HG03520 (cell line): ENCODE measurements at regions not wholly inside any gene's neighbourhood (a gene's known extent, or its start where the extent isn't known, plus 50 kb on each side); places are given as distances from the start of the nearest gene placed in this dataset.

ENCODE experiments used
- ATAC-seq: cut with Tn5 transposase; IDR thresholded peaks from one replicate; pipeline ENCODE4 v1.9.1; 2021; ENCODE audit warnings: mild to moderate bottlenecking, moderate library complexity; ENCODE audit not compliant: unreplicated experiment

GRCh38 chr10:125283836-125284614 lies 123.7 kb upstream of the CTBP2 start:
- no peak for ATAC-seq

GRCh38 chr10:125283191-125283835 lies 123.0 kb upstream of the CTBP2 start:
- no peak for ATAC-seq

GRCh38 chr10:125281091-125281490 lies 120.7 kb upstream of the CTBP2 start:
- ATAC-seq, result no peak

GRCh38 chr10:125276133-125276532 lies 115.8 kb upstream of the CTBP2 start:
- ATAC-seq, result no peak

- no peak for ATAC-seq
These were observed 114.6 kb upstream of the CTBP2 start for GRCh38 chr10:125274961-125275360.

- ATAC-seq, result no peak
These were observed 112.7 kb upstream of the CTBP2 start for GRCh38 chr10:125273023-125273422.

- ATAC-seq, result no peak
These were observed 109.4 kb upstream of the CTBP2 start for GRCh38 chr10:125269716-125270115.

- no peak for ATAC-seq
These were observed 106.6 kb upstream of the CTBP2 start for GRCh38 chr10:125266966-125267365.

GRCh38 chr10:125266541-125266940 lies 106.2 kb upstream of the CTBP2 start:
- ATAC-seq, result no peak

GRCh38 chr10:125265579-125265955 lies 105.2 kb upstream of the CTBP2 start:
- ATAC-seq, result no peak

GRCh38 chr10:125264757-125265578 lies 104.6 kb upstream of the CTBP2 start:
- ATAC-seq, result no peak

GRCh38 chr10:125264091-125264490 lies 103.7 kb upstream of the CTBP2 start:
- no peak for ATAC-seq

GRCh38 chr10:125263551-125263950 lies 103.2 kb upstream of the CTBP2 start:
- ATAC-seq, result no peak

- no peak for ATAC-seq
These were observed 102.6 kb upstream of the CTBP2 start for GRCh38 chr10:125262920-125263319.

- no peak for ATAC-seq
These were observed 102.0 kb upstream of the CTBP2 start for GRCh38 chr10:125262409-125262808.

GRCh38 chr10:125261491-125262186 lies 101.3 kb upstream of the CTBP2 start:
- ATAC-seq, result no peak

GRCh38 chr10:125260260-125260659 lies 99.9 kb upstream of the CTBP2 start:
- no peak for ATAC-seq

GRCh38 chr10:125259651-125260050 lies 99.3 kb upstream of the CTBP2 start:
- no peak for ATAC-seq

GRCh38 chr10:125258676-125259075 lies 98.3 kb upstream of the CTBP2 start:
- ATAC-seq, result no peak

GRCh38 chr10:125257521-125258108 lies 97.3 kb upstream of the CTBP2 start:
- ATAC-seq, result no peak

GRCh38 chr10:125256026-125256425 lies 95.7 kb upstream of the CTBP2 start:
- ATAC-seq, result no peak
